Effector memory CD8-positive, alpha-beta T cell (primary cell): ENCODE measurements at regions not wholly inside any gene's neighbourhood (a gene's known extent, or its start where the extent isn't known, plus 50 kb on each side); places are given as distances from the start of the nearest gene placed in this dataset.

Experiments used
- ATAC-seq: fragments of 150-1000 bp; cut with Tn5 transposase; replicated peaks from 2 replicates; pipeline ENCODE4 v1.10.0; 2021; ENCODE audit warnings: mild to moderate bottlenecking, moderate library complexity
- DNase-seq, 3 experiments: peaks; one replicate each; pipeline ENCODE4 v3.0.0; 2021
- H3K27ac Mint-ChIP-seq, 2 donors: one replicate each; pipeline ENCODE4 v1.8.0; 2022; ENCODE audit warnings: mild to moderate bottlenecking in 2 of 2, mixed read lengths in 2 of 2, moderate library complexity in 2 of 2
- H3K27me3 Mint-ChIP-seq, 2 donors: one replicate each; pipeline ENCODE4 v1.8.0; 2022; ENCODE audit warnings: mixed read lengths in 2 of 2
- H3K36me3 Mint-ChIP-seq: one replicate; pipeline ENCODE4 v1.8.0; 2022; ENCODE audit warnings: mild to moderate bottlenecking, moderate library complexity, mixed read lengths; ENCODE audit not compliant: insufficient read depth
- H3K4me1 Mint-ChIP-seq, 2 donors: one replicate each; pipeline ENCODE4 v1.8.0; 2022; ENCODE audit warnings: low read depth in 2 of 2, mixed read lengths in 2 of 2
- H3K4me3 Mint-ChIP-seq, 2 donors: one replicate each; pipeline ENCODE4 v1.8.0; 2022; ENCODE audit warnings: mild to moderate bottlenecking in 2 of 2, mixed read lengths in 2 of 2, moderate library complexity in 2 of 2
- H3K9me3 Mint-ChIP-seq, 2 donors: one replicate each; pipeline ENCODE4 v1.8.0; 2022; ENCODE audit warnings: mixed read lengths in 2 of 2

DNA sequence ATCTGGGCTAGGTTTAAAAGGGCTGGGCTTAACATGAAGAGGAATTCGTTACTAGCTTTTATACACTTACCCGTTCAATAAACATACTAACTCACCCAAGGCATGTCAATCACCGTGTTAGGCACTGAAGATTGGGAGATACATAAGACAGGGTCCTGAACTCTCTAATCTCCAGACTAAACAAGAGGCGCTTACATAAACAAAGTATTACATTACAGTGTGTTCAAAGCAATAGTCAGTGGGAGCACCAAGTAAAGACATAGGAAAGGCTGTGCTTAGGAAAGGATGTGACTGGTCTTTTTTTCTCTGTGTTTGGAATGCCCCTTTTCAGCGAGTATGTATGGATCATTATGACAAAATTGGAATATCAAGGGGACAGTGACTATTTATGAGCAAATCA is 203.6 kb upstream of the ADRA1B start:
- no peaks in the 10 kb centered on the region for H3K36me3 Mint-ChIP-seq
- no peak overlapping the region for H3K27ac Mint-ChIP-seq
- DNase-seq (no peak), ATAC-seq (no peak)
- H3K4me3 Mint-ChIP-seq = no peak overlapping the region
- H3K9me3 Mint-ChIP-seq = no peaks in the 10 kb centered on the region
- no peaks in the 10 kb centered on the region for H3K4me1 Mint-ChIP-seq
- peaks cover 22 to 44% of the 10 kb centered on the region in 2 donors for H3K27me3 Mint-ChIP-seq

- peaks cover 25 to 47% of the 10 kb centered on the region in 2 donors for H3K27me3 Mint-ChIP-seq
- ATAC-seq (no peak), DNase-seq (no peak)
- H3K27ac Mint-ChIP-seq = no peak overlapping the region
- H3K36me3 Mint-ChIP-seq = no peaks in the 10 kb centered on the region
- no peaks in the 10 kb centered on the region for H3K9me3 Mint-ChIP-seq
- no peaks in the 10 kb centered on the region for H3K4me1 Mint-ChIP-seq
- no peak overlapping the region for H3K4me3 Mint-ChIP-seq
Measured at GRCh38 chr5:159713254-159713653, 203.0 kb upstream of the ADRA1B start.

GRCh38 chr5:159713773-159714172 is 202.5 kb upstream of the ADRA1B start:
- Mint-ChIP-seq H3K36me3 (no peaks in the 10 kb centered on the region), H3K9me3 (no peaks in the 10 kb centered on the region), H3K27me3 (peaks cover 25 to 47% of the 10 kb centered on the region in 2 donors), H3K27ac (no peak overlapping the region), H3K4me1 (no peaks in the 10 kb centered on the region), H3K4me3 (no peak overlapping the region)
- ATAC-seq = no peak
- no peak for DNase-seq

GRCh38 chr5:159725475-159725874 is 190.8 kb upstream of the ADRA1B start:
- ATAC-seq = no peak
- no peak overlapping the region for H3K4me3 Mint-ChIP-seq
- no peak overlapping the region for H3K27ac Mint-ChIP-seq
- H3K27me3 Mint-ChIP-seq = peaks cover 50 to 71% of the 10 kb centered on the region in 2 donors
- no peak for DNase-seq
- no peaks in the 10 kb centered on the region for H3K4me1 Mint-ChIP-seq
- no peaks in the 10 kb centered on the region for H3K9me3 Mint-ChIP-seq
- H3K36me3 Mint-ChIP-seq = no peaks in the 10 kb centered on the region

GRCh38 chr5:159727167-159727566 is 189.1 kb upstream of the ADRA1B start:
- Mint-ChIP-seq H3K27ac (no peak overlapping the region), H3K9me3 (no peaks in the 10 kb centered on the region), H3K36me3 (no peaks in the 10 kb centered on the region), H3K27me3 (peaks cover 49 to 69% of the 10 kb centered on the region in 2 donors), H3K4me1 (peaks cover 0 to 4% of the 10 kb centered on the region in 2 donors), H3K4me3 (no peak overlapping the region)
- DNase-seq (no peak), ATAC-seq (no peak)

DNA sequence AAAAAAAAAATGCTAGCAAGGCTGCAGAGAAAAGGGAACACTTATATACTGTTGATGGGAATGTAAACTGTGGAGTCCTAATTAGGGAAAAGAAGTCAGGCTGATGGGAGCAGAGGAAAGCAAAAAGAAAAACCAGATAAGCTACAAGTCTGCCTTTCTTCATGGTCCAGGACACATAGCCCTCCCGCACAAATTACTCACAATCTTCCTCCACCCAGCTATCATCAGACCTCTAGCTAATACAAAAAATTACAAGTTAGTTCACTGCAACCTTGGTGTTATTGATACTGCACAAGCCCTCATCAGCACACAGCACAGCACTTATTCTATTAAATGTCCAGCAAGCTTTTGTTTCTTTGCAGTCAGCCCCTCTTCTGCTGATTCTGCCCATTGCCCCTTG is 186.0 kb upstream of the ADRA1B start:
- no peak for DNase-seq
- Mint-ChIP-seq H3K4me3 (no peak overlapping the region), H3K4me1 (peaks cover 6 to 12% of the 10 kb centered on the region in 2 donors), H3K9me3 (no peaks in the 10 kb centered on the region), H3K27ac (no peak overlapping the region), H3K36me3 (no peaks in the 10 kb centered on the region), H3K27me3 (peaks cover 53 to 75% of the 10 kb centered on the region in 2 donors)
- ATAC-seq = no peak

DNA sequence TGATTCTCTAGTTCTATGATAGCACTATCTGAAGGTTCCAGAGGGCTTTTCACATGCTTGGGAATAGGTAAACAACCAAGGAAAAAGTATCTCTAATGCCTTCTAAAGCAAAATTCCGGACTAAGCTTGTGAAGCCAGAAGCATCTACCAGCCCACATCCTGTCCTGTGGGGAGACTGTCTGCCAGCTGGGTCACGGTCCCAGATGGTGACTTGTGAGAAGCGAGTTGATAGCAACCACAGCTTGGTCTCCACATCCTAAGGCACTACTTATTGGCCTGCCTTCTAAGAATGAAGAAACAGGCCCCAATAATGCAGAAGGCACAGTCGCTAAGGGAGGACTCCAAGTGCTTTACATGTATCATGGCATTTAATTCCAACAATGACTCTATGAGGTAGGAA is 184.1 kb upstream of the ADRA1B start:
- ATAC-seq = peak; percentile 75
- H3K36me3 Mint-ChIP-seq = no peaks in the 10 kb centered on the region

DNA sequence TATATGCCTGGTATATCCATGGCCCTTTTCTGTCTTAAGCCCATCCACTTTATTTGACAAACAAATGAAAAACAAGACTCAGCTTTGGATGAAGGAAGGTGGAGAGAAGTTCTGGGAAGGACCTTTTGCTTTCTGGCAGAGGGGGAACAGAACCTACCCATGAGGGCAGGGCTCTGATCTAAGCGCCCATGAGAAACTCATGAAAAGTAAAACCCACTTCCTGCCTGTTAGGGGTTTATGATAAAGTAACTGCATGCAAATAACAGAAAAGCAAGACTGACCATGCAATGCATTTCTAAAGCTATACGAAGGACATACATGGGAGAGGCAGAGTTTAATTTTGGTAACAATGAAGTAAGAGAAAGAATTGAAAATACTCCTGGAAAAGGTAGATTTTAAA is 181.9 kb upstream of the ADRA1B start:
- peaks cover 55 to 76% of the 10 kb centered on the region in 2 donors for H3K27me3 Mint-ChIP-seq
- H3K36me3 Mint-ChIP-seq = no peaks in the 10 kb centered on the region
- peaks cover 6 to 12% of the 10 kb centered on the region in 2 donors for H3K4me1 Mint-ChIP-seq
- no peak overlapping the region for H3K27ac Mint-ChIP-seq
- no peaks in the 10 kb centered on the region for H3K9me3 Mint-ChIP-seq
- H3K4me3 Mint-ChIP-seq = no peak overlapping the region
- DNase-seq = no peak
- ATAC-seq = no peak

More for the DNA sequence above, 184.1 kb upstream of the ADRA1B start:
- no peaks in the 10 kb centered on the region for H3K9me3 Mint-ChIP-seq
- DNase-seq = no peak
- no peak overlapping the region for H3K27ac Mint-ChIP-seq
- peaks cover 54 to 76% of the 10 kb centered on the region in 2 donors for H3K27me3 Mint-ChIP-seq
- no peak overlapping the region for H3K4me3 Mint-ChIP-seq
- H3K4me1 Mint-ChIP-seq = peaks cover 6 to 12% of the 10 kb centered on the region in 2 donors

DNA sequence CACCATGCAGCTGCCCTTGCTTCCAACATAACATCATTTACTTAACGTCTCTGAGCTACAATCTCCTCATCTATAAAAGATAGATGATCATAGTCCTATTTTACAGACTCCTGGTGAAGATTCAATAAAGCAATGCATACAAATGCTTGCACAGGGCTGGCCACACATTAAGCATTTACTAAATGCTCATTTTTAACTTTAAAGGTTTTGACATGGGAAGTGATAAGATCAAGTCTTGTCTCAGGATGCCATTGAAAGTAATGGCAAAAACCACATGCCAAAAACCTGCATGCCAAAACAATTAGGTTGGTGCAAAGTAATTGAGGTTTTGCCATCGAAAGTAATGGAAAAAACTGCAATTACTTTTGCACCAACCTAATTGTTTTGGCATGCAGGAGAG is 181.2 kb upstream of the ADRA1B start:
- H3K27me3 Mint-ChIP-seq = peaks cover 51 to 74% of the 10 kb centered on the region in 2 donors
- no peak overlapping the region for H3K27ac Mint-ChIP-seq
- DNase-seq (no peak), ATAC-seq (no peak)
- H3K4me3 Mint-ChIP-seq = no peak overlapping the region
- H3K4me1 Mint-ChIP-seq = peaks cover 6 to 12% of the 10 kb centered on the region in 2 donors
- no peaks in the 10 kb centered on the region for H3K9me3 Mint-ChIP-seq
- no peaks in the 10 kb centered on the region for H3K36me3 Mint-ChIP-seq

GRCh38 chr5:159735749-159736660 is 180.3 kb upstream of the ADRA1B start:
- no peaks in the 10 kb centered on the region for H3K36me3 Mint-ChIP-seq
- peaks cover 56 to 74% of the 10 kb centered on the region in 2 donors for H3K27me3 Mint-ChIP-seq
- H3K4me1 Mint-ChIP-seq = peaks cover 6 to 12% of the 10 kb centered on the region in 2 donors
- no peak overlapping the region for H3K27ac Mint-ChIP-seq
- DNase-seq = no peak
- no peak overlapping the region for H3K4me3 Mint-ChIP-seq
- no peaks in the 10 kb centered on the region for H3K9me3 Mint-ChIP-seq
- no peak for ATAC-seq

- H3K9me3 Mint-ChIP-seq = no peaks in the 10 kb centered on the region
- H3K27ac Mint-ChIP-seq = no peak overlapping the region
- peaks cover 58 to 70% of the 10 kb centered on the region in 2 donors for H3K27me3 Mint-ChIP-seq
- ATAC-seq = no peak
- no peak overlapping the region for H3K4me3 Mint-ChIP-seq
- DNase-seq = no peak
- H3K36me3 Mint-ChIP-seq = no peaks in the 10 kb centered on the region
- peaks cover 6 to 11% of the 10 kb centered on the region in 2 donors for H3K4me1 Mint-ChIP-seq
Measured at GRCh38 chr5:159736844-159737243, 179.4 kb upstream of the ADRA1B start.

- H3K9me3 Mint-ChIP-seq = no peaks in the 10 kb centered on the region
- peaks cover 6 to 7% of the 10 kb centered on the region in 2 donors for H3K4me1 Mint-ChIP-seq
- peaks cover 59 to 70% of the 10 kb centered on the region in 2 donors for H3K27me3 Mint-ChIP-seq
- no peaks in the 10 kb centered on the region for H3K36me3 Mint-ChIP-seq
- H3K4me3 Mint-ChIP-seq = no peak overlapping the region
- ATAC-seq = no peak
- H3K27ac Mint-ChIP-seq = no peak overlapping the region
- DNase-seq = no peak
Measured at GRCh38 chr5:159737263-159737662, 179.0 kb upstream of the ADRA1B start.

GRCh38 chr5:159741829-159742322 is 174.4 kb upstream of the ADRA1B start:
- Mint-ChIP-seq H3K4me1 (no peaks in the 10 kb centered on the region), H3K36me3 (no peaks in the 10 kb centered on the region), H3K4me3 (no peak overlapping the region), H3K27ac (no peak overlapping the region), H3K9me3 (no peaks in the 10 kb centered on the region), H3K27me3 (peaks cover 38 to 44% of the 10 kb centered on the region in 2 donors)
- DNase-seq = no peak
- ATAC-seq = no peak

- no peaks in the 10 kb centered on the region for H3K9me3 Mint-ChIP-seq
- H3K27ac Mint-ChIP-seq = no peak overlapping the region
- H3K36me3 Mint-ChIP-seq = no peaks in the 10 kb centered on the region
- no peak for ATAC-seq
- H3K4me1 Mint-ChIP-seq = no peaks in the 10 kb centered on the region
- H3K27me3 Mint-ChIP-seq = peaks cover 24 to 32% of the 10 kb centered on the region in 2 donors
- no peak for DNase-seq
- H3K4me3 Mint-ChIP-seq = no peak overlapping the region
Measured at GRCh38 chr5:159743234-159743633, 173.0 kb upstream of the ADRA1B start.
